ENCODE measurements at regions not wholly inside any gene's neighbourhood (a gene's known extent, or its start where the extent isn't known, plus 50 kb on each side); places are given as distances from the start of the nearest gene placed in this dataset.

GRCh38 chr6:48833916-48834315, 629.1 kb downstream of the MMUT start:
- Histone ChIP-seq H3K9me3 (ENCODE audit: insufficient read depth, low read length) (no peaks in the 10 kb centered on the region), H3K36me3 (ENCODE audit: low read length) (no peaks in the 10 kb centered on the region), H3K4me2 (ENCODE audit: low read depth, low read length, poor library complexity, severe bottlenecking) (no peak overlapping the region), H3K27ac (ENCODE audit: low read depth, low read length) (no peak overlapping the region), H3K27me3 (ENCODE audit: low read length) (no peaks in the 10 kb centered on the region), H4K20me1 (ENCODE audit: low read depth, low read length) (no peaks in the 10 kb centered on the region; the same call in 1 of the 2 replicates), H3K9me2 (replicated peaks; ENCODE audit: insufficient read depth, low read length) (no peaks in the 10 kb centered on the region), H3K79me2 (ENCODE audit: insufficient read depth, low read length) (no peaks in the 10 kb centered on the region), H2AFZ (ENCODE audit: low read depth, low read length, severe bottlenecking) (no peak overlapping the region), H3K9ac (ENCODE audit: low read length) (no peak overlapping the region), H3K4me3 (ENCODE audit: insufficient read depth, low read length, poor library complexity, severe bottlenecking) (no peak overlapping the region), H3F3A (ENCODE audit: insufficient read depth) (peaks cover 4% of the 10 kb centered on the region; the same call in 1 of the 2 replicates)
- TF ChIP-seq EZH2phosphoT487 (conservative IDR thresholded peaks at IDR 0.05; ENCODE audit: low read length) = no peak
- TF ChIP-seq, protein P1, sequence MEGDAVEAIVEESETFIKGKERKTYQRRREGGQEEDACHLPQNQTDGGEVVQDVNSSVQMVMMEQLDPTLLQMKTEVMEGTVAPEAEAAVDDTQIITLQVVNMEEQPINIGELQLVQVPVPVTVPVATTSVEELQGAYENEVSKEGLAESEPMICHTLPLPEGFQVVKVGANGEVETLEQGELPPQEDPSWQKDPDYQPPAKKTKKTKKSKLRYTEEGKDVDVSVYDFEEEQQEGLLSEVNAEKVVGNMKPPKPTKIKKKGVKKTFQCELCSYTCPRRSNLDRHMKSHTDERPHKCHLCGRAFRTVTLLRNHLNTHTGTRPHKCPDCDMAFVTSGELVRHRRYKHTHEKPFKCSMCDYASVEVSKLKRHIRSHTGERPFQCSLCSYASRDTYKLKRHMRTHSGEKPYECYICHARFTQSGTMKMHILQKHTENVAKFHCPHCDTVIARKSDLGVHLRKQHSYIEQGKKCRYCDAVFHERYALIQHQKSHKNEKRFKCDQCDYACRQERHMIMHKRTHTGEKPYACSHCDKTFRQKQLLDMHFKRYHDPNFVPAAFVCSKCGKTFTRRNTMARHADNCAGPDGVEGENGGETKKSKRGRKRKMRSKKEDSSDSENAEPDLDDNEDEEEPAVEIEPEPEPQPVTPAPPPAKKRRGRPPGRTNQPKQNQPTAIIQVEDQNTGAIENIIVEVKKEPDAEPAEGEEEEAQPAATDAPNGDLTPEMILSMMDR (IDR thresholded peaks at IDR 0.05; ENCODE audit: insufficient read depth, low read length, poor library complexity, severe bottlenecking) = no peak

DNA sequence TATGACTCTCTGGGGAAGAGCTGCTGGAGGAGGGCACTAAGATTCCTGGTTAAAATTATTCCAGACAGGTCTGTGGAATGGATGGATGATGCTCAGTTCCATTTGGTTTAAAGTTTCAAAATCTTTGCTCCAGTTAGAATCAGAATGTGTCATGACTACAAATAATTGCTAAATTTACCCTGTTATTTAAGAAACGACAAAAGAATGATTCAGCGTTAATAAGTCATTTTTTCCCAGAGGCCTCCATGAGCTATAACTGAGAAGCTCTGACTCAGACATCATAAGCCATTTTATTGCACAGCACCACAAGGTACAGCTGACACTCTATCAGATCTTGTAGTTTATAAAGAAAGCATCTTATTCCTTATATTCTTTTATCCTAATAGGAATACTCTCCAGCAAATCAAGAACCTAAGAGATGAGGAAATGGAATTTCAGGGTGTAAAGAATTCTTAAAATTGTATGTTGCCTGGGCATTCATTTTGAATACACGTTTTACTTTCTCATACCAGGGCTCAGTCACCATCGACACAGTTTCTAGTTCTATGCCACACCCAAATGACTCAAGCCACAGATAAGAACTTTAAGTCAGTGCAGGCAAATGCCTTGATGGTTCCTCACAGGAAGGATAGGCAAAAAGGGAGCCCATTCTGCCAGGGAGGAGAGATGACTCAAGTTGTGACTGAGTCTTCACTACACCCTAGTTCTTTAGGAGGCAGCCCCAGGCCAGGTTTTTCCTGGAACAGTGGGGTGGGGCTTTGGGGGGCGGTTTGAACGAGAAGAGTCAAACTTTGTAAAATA, 636.0 kb downstream of the MMUT start:
- TF ChIP-seq EZH2phosphoT487 (conservative IDR thresholded peaks at IDR 0.05; ENCODE audit: low read length) = no peak
- TF ChIP-seq, protein P1 (IDR thresholded peaks at IDR 0.05; ENCODE audit: insufficient read depth, low read length, poor library complexity, severe bottlenecking) = no peak
- H3K9me3 ChIP-seq (ENCODE audit: insufficient read depth, low read length) = no peaks in the 10 kb centered on the region
- H3K27me3 ChIP-seq (ENCODE audit: low read length) = no peaks in the 10 kb centered on the region
- H3K27ac ChIP-seq (ENCODE audit: low read depth, low read length) = no peak overlapping the region
- no peaks in the 10 kb centered on the region for H3K79me2 ChIP-seq (ENCODE audit: insufficient read depth, low read length)
- no peaks in the 10 kb centered on the region for H3F3A ChIP-seq (ENCODE audit: insufficient read depth)
- H3K4me3 ChIP-seq (ENCODE audit: insufficient read depth, low read length, poor library complexity, severe bottlenecking) = no peak overlapping the region
- no peaks in the 10 kb centered on the region; the same call in 1 of the 2 replicates for H4K20me1 ChIP-seq (ENCODE audit: low read depth, low read length)
- H3K36me3 ChIP-seq (ENCODE audit: low read length) = no peaks in the 10 kb centered on the region
- H3K9me2 ChIP-seq (replicated peaks; ENCODE audit: insufficient read depth, low read length) = no peaks in the 10 kb centered on the region
- H3K4me2 ChIP-seq (ENCODE audit: low read depth, low read length, poor library complexity, severe bottlenecking) = no peak overlapping the region
- H3K9ac ChIP-seq (ENCODE audit: low read length) = no peak overlapping the region
- H2AFZ ChIP-seq (ENCODE audit: low read depth, low read length, severe bottlenecking) = no peak overlapping the region

DNA sequence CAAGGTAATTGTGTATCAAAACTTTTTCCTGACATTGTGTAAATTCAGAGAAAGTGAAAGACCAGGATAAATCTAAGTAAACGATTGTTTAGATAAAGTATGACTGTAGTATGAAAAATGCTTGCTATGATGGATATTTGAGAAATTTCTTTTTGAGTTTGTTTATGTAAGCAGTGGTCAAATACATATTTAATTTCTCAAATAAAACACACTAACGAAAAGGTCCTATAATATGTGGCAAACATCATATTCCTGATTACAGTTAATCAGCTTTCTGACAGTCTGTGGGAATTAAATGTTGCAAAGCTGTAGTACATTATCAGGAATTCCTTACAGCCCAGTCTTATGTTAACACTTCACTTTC, 636.9 kb downstream of the MMUT start:
- Histone ChIP-seq H3F3A (ENCODE audit: insufficient read depth) (no peaks in the 10 kb centered on the region), H3K4me3 (ENCODE audit: insufficient read depth, low read length, poor library complexity, severe bottlenecking) (no peak overlapping the region), H3K27ac (ENCODE audit: low read depth, low read length) (no peak overlapping the region)

More for the DNA sequence above, 636.9 kb downstream of the MMUT start:
- Histone ChIP-seq H4K20me1 (ENCODE audit: low read depth, low read length) (no peaks in the 10 kb centered on the region), H3K9me3 (ENCODE audit: insufficient read depth, low read length) (no peaks in the 10 kb centered on the region), H3K4me2 (ENCODE audit: low read depth, low read length, poor library complexity, severe bottlenecking) (no peak overlapping the region), H3K36me3 (ENCODE audit: low read length) (no peaks in the 10 kb centered on the region), H3K79me2 (ENCODE audit: insufficient read depth, low read length) (no peaks in the 10 kb centered on the region), H2AFZ (ENCODE audit: low read depth, low read length, severe bottlenecking) (no peak overlapping the region), H3K27me3 (ENCODE audit: low read length) (no peaks in the 10 kb centered on the region), H3K9me2 (replicated peaks; ENCODE audit: insufficient read depth, low read length) (no peaks in the 10 kb centered on the region), H3K9ac (ENCODE audit: low read length) (no peak overlapping the region)
- no peak for TF ChIP-seq EZH2phosphoT487 (conservative IDR thresholded peaks at IDR 0.05; ENCODE audit: low read length)
- TF ChIP-seq, protein P1 (IDR thresholded peaks at IDR 0.05; ENCODE audit: insufficient read depth, low read length, poor library complexity, severe bottlenecking) = no peak
